Upper lobe of left lung (tissue), 4 donors: ENCODE measurements at regions not wholly inside any gene's neighbourhood (a gene's known extent, or its start where the extent isn't known, plus 50 kb on each side); places are given as distances from the start of the nearest gene placed in this dataset.

Experiments used
- CTCF ChIP-seq, 6 experiments: fragments of 450-650 bp in 4 of 6; fragments of 200-600 bp in 2 of 6; sonication (generic) in 2 of 6; IDR thresholded peaks; one replicate each; pipeline ENCODE4 v1.5.1; 2016 to 2019; ENCODE audit warnings: antibody characterized with exemption in 6 of 6
- POLR2A ChIP-seq, 4 donors: fragments of 450-650 bp; IDR thresholded peaks; one replicate each; pipeline ENCODE4 v1.5.1; 2016 to 2017; ENCODE audit warnings: antibody characterized with exemption in 4 of 4, mild to moderate bottlenecking in 2 of 4
- POLR2AphosphoS5 ChIP-seq, 2 donors: sonication (generic); formaldehyde crosslinking; IDR thresholded peaks; one replicate each; pipeline ENCODE4 v1.5.1; 2017; ENCODE audit warnings: antibody characterized with exemption in 2 of 2

GRCh38 chr7:4394736-4395135 is 287.4 kb upstream of the FOXK1 start:
- TF ChIP-seq POLR2A (IDR thresholded peaks at IDR 0.05) (no peak), CTCF (IDR thresholded peaks at IDR 0.05) (no peak), POLR2AphosphoS5 (IDR thresholded peaks at IDR 0.05) (no peak)
